Naive thymus-derived CD8-positive, alpha-beta T cell (primary cell): ENCODE measurements at regions not wholly inside any gene's neighbourhood (a gene's known extent, or its start where the extent isn't known, plus 50 kb on each side); places are given as distances from the start of the nearest gene placed in this dataset.

Experiments
- ATAC-seq, 2 donors: fragments of 150-1000 bp; cut with Tn5 transposase in 1 of 2; sonication (Bioruptor Pico), chemical (Tn5 transposase) in 1 of 2; 1 replicate in 1 of 2; 2 replicates in 1 of 2; pipeline ENCODE4 v1.10.0; 2021; ENCODE audit warnings: mild to moderate bottlenecking in 2 of 2, moderate library complexity in 2 of 2
- POLR2A ChIA-PET: fragments of 350-600 bp; sonication (Branson Sonifier 250); formaldehyde crosslinking; loops from one replicate; lab custom pipeline; 2021; ENCODE audit warnings: antibody characterized with exemption; lab: Charles Lee
- DNase-seq, 10 donors: peaks; one replicate each; pipeline versions ENCODE4 v3.0.0 to v3.0.0-alpha.2; 2020 to 2022
- H3K27ac Mint-ChIP-seq, 10 donors: one replicate each; pipeline ENCODE4 v1.8.0; 2020 to 2022; ENCODE audit warnings: mild to moderate bottlenecking in 10 of 10, mixed read lengths in 10 of 10, moderate library complexity in 4 of 10, inconsistent platforms in 1 of 10
- H3K27me3 Mint-ChIP-seq, 5 donors: one replicate each; pipeline ENCODE4 v1.8.0; 2021 to 2022; ENCODE audit warnings: mixed read lengths in 5 of 5
- H3K36me3 Mint-ChIP-seq, 3 donors: one replicate each; pipeline ENCODE4 v1.8.0; 2020 to 2022; ENCODE audit warnings: mixed read lengths in 3 of 3, mild to moderate bottlenecking in 2 of 3, inconsistent platforms in 1 of 3
- H3K4me1 Mint-ChIP-seq, 4 donors: one replicate each; pipeline ENCODE4 v1.8.0; 2021 to 2022; ENCODE audit warnings: mixed read lengths in 4 of 4
- H3K4me3 Mint-ChIP-seq, 10 donors: one replicate each; pipeline ENCODE4 v1.8.0; 2020 to 2022; ENCODE audit warnings: mild to moderate bottlenecking in 10 of 10, mixed read lengths in 10 of 10, moderate library complexity in 6 of 10, inconsistent platforms in 1 of 10
- H3K9me3 Mint-ChIP-seq, 9 donors: one replicate each; pipeline ENCODE4 v1.8.0; 2020 to 2022; ENCODE audit warnings: mixed read lengths in 9 of 9, mild to moderate bottlenecking in 3 of 9, inconsistent platforms in 1 of 9, moderate library complexity in 1 of 9

DNA sequence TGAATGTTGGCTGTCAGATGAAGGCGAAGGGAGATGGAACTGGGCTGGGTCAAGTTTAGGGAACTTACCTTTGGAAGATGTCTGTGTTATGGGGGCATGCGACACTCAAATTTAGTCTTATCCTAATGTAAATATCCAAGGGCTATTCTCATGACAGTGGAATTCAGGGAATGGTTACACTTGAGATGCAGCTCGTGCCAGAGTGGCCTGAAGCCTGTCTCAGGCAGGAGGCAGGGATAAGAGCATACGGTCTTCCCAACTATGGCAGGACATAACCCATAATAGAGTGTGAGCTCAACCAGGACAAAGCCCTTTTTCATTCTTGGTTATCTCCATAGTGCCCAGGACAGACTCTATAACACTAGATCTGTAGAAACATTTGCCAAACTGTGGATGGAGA lies 393.3 kb upstream of the CDH11 start:
- POLR2A ChIA-PET = no interaction called here
- H3K27ac Mint-ChIP-seq = no peak overlapping the region
- no peak for DNase-seq
- no peaks in the 10 kb centered on the region for H3K36me3 Mint-ChIP-seq
- no peak for ATAC-seq
- H3K4me1 Mint-ChIP-seq = no peaks in the 10 kb centered on the region
- H3K27me3 Mint-ChIP-seq = no peaks in the 10 kb centered on the region
- peaks cover 0 to 20% (median 2%) of the 10 kb centered on the region in 9 donors for H3K9me3 Mint-ChIP-seq
- no peak overlapping the region for H3K4me3 Mint-ChIP-seq

DNA sequence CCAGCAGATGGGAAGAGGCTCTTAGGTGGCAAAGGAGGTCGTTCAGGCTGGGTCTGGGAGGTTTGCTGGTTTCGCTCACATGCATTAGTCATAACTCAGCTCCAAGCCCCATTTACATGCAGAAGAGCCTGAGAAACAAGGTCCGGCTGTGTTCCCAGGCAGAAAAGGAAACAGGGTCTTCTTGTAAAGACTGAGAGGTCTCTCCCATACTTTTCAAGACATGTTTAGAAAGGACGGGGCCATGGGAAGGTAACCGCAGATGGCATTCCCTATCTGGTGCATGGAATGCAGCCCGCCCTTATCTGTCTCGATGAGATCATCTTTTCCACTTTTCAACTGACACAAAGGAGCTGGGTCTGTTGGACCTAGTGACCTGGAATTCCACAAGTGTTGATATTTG lies 389.0 kb upstream of the CDH11 start:
- Mint-ChIP-seq H3K9me3 (peaks cover 0 to 26% (median 6%) of the 10 kb centered on the region in 9 donors), H3K4me3 (no peak overlapping the region), H3K4me1 (no peaks in the 10 kb centered on the region), H3K27ac (no peak overlapping the region), H3K27me3 (peaks cover 0 to 4% (median 0%) of the 10 kb centered on the region in 5 donors), H3K36me3 (peaks cover 0 to 5% (median 0%) of the 10 kb centered on the region in 3 donors)
- ATAC-seq (no peak), DNase-seq (no peak)
- POLR2A ChIA-PET = no interaction called here

DNA sequence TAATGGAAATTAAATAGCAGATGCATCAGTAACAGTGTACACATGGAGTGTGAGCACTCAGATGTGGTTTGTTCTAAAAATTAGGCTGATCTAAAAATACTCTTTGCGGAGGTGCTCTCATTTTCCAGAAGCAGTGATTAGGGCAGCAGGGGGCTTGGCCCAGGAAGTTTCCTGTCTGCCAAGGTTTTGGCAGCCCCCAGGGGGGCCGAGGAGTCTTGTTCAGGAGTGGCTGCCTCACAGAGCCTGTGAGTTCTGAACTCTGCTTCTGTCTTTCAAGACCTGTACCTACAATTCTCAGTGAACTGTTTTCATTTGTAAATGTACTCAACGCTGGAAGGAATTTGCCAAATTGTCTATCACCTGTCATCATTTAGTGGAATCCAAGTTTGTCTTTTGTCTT lies 388.4 kb upstream of the CDH11 start:
- no peak overlapping the region for H3K27ac Mint-ChIP-seq
- peaks cover 0 to 4% (median 0%) of the 10 kb centered on the region in 5 donors for H3K27me3 Mint-ChIP-seq
- POLR2A ChIA-PET = no interaction called here
- no peak overlapping the region for H3K4me3 Mint-ChIP-seq
- H3K9me3 Mint-ChIP-seq = peaks cover 0 to 23% (median 6%) of the 10 kb centered on the region in 9 donors
- H3K4me1 Mint-ChIP-seq = no peaks in the 10 kb centered on the region
- no peak for ATAC-seq
- no peak for DNase-seq
- peaks cover 0 to 5% (median 0%) of the 10 kb centered on the region in 3 donors for H3K36me3 Mint-ChIP-seq

DNA sequence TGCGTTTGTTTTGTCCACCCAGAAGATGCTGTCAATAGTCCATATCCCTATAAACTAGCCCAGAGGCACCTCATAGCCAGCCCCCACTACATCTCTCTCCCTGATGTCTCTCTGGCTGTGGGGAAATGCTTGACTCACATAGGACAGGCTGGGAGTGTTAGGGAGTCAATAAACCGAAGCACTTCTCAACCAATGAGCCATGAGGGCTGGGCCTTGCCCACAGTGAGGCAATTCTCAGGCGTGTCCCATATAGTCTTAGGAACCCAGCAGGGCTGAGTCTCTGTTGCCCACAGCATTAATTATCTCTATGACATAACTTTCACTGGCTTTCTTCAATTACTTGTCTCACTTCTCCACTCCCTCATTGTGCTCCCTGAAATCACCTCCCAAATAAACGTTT lies 387.3 kb upstream of the CDH11 start:
- ATAC-seq = no peak
- H3K9me3 Mint-ChIP-seq = peaks cover 0 to 18% (median 5%) of the 10 kb centered on the region in 9 donors
- peaks cover 0 to 5% (median 0%) of the 10 kb centered on the region in 3 donors for H3K36me3 Mint-ChIP-seq
- H3K4me1 Mint-ChIP-seq = no peaks in the 10 kb centered on the region
- peaks cover 0 to 4% (median 0%) of the 10 kb centered on the region in 5 donors for H3K27me3 Mint-ChIP-seq
- DNase-seq = no peak
- H3K27ac Mint-ChIP-seq = no peak overlapping the region
- H3K4me3 Mint-ChIP-seq = no peak overlapping the region
- POLR2A ChIA-PET = no interaction called here

DNA sequence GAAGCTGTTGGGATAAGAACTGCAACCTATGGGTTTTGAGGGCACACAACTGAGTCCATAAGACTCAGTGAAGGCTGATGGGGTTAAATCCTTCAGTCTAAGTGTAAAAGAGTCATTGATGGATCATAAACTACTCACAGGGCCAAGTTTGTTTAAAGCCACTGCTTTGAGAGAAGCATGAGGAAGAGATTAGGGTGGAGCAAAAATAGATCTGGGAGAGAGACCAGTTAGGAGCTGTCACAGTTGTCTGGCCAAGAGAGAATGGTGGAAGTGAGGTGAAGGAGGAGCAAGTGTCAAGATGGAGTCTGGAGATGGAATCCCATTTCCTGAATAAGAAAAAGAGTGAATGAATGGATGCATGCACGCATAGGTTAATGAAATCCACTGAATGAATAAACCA lies 379.1 kb upstream of the CDH11 start:
- Mint-ChIP-seq H3K36me3 (peaks cover 0 to 7% (median 0%) of the 10 kb centered on the region in 3 donors), H3K27me3 (no peaks in the 10 kb centered on the region), H3K27ac (no peak overlapping the region), H3K9me3 (peaks cover 0 to 14% (median 5%) of the 10 kb centered on the region in 9 donors), H3K4me3 (no peak overlapping the region), H3K4me1 (no peaks in the 10 kb centered on the region)
- POLR2A ChIA-PET = no interaction called here
- DNase-seq = no peak
- ATAC-seq = no peak

DNA sequence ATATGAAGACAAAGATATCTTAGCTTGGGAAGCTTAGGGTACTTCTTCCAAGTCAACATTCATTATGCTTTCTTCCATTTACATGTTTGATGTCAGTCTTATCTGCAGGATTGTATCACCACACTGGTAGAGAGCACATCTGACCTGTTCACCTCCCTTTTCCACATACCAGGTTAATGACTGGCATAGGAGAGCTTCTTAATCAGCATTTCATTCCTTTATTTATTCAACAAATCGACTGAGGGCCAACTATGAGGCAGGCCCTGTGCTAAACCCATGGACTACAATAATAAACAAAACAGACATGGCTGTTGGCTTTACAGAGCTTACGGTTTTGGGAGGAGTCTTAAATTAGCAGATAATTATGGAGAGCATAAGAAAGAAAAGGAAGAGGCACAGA lies 378.1 kb upstream of the CDH11 start:
- ATAC-seq (no peak), DNase-seq (no peak)
- H3K27me3 Mint-ChIP-seq = no peaks in the 10 kb centered on the region
- POLR2A ChIA-PET = no interaction called here
- peaks cover 0 to 7% (median 0%) of the 10 kb centered on the region in 3 donors for H3K36me3 Mint-ChIP-seq
- no peak overlapping the region for H3K4me3 Mint-ChIP-seq
- no peak overlapping the region for H3K27ac Mint-ChIP-seq
- no peaks in the 10 kb centered on the region for H3K4me1 Mint-ChIP-seq
- H3K9me3 Mint-ChIP-seq = peaks cover 0 to 14% (median 5%) of the 10 kb centered on the region in 9 donors

DNA sequence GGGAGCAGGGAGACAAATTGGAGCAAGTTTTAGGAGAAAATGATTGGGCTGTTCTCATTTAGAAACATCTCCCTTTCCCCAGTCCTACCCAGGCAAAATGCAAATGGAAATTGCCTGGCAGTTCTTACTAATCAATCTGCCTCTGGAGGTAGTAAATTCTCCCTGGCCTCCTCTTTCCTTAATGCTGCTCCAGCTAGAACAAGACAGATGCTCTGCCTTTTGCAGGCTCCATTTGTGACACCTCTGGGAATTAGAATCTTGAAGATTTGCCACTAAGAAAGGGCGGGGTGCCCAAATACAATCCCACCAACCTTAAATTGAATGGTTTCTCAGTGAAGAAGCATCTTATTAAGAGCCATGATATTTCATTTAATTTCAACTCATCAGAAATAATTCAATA lies 377.7 kb upstream of the CDH11 start:
- H3K9me3 Mint-ChIP-seq = peaks cover 0 to 14% (median 5%) of the 10 kb centered on the region in 9 donors
- no peak overlapping the region for H3K27ac Mint-ChIP-seq
- no peak for DNase-seq
- peaks cover 0 to 7% (median 0%) of the 10 kb centered on the region in 3 donors for H3K36me3 Mint-ChIP-seq
- ATAC-seq = no peak
- H3K4me1 Mint-ChIP-seq = no peaks in the 10 kb centered on the region
- POLR2A ChIA-PET = no interaction called here
- H3K4me3 Mint-ChIP-seq = no peak overlapping the region
- H3K27me3 Mint-ChIP-seq = no peaks in the 10 kb centered on the region

DNA sequence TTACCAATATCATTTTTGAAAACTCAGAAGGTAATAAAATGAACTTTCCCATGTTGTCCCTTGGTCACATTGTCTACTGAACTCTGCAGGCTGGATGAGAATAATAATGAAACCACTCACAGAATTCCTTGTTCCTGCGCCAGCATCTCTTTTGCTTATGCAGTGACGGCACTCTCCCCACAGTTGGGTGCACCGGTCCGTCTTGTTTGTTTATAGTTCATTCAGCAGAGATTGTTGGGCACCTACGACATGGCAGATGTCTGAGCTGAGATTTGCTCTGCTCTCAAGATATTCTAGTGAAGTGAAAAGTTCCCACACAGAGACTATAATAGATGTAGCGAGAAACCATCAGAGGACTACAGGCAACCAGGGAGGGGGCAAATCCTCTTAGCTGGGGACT lies 375.7 kb upstream of the CDH11 start:
- POLR2A ChIA-PET = no interaction called here
- H3K27ac Mint-ChIP-seq = no peak overlapping the region
- H3K4me3 Mint-ChIP-seq = no peak overlapping the region
- no peaks in the 10 kb centered on the region for H3K27me3 Mint-ChIP-seq
- ATAC-seq (no peak), DNase-seq (no peak)
- H3K36me3 Mint-ChIP-seq = peaks cover 0 to 4% (median 0%) of the 10 kb centered on the region in 3 donors
- peaks cover 0 to 10% (median 7%) of the 10 kb centered on the region in 9 donors for H3K9me3 Mint-ChIP-seq
- H3K4me1 Mint-ChIP-seq = no peaks in the 10 kb centered on the region

DNA sequence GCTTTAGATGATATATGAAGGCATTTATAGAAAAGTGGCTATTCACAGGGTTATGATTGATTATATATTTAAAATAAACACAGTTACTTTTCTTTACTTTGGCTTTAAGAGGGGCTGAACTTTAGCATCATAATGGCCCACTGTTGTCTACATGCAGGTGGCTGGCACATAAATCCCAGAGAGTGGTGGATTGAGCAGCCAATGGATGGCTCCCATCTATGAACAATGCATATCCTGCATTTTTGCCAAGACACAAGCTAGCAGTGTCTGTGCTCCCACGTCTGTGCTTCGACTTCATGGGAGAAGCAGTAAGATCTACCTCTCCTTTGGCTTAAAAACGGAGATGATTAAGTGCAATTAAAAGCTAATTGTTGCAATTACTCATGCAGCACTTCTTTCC lies 373.2 kb upstream of the CDH11 start:
- H3K9me3 Mint-ChIP-seq = peaks cover 0 to 18% (median 0%) of the 10 kb centered on the region in 9 donors

DNA sequence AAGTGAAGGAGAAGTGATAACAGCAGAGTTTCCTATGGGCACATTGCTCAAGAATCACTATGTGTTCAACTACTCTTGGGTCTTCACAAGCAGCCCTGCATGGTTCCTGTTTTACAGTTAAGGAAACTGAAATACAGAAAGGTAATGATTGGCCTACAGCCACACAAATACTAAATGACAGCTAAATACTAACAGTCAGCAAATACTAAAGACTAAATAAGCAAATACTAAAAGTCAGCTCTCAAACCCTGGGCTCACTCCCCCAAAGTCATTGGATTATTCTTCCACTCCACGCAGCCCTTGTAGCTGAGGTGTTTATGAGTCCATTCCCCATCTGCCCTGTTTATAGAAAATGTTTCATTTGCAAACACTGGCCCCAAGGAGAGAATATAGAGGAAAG lies 372.7 kb upstream of the CDH11 start:
- DNase-seq = no peak
- no peaks in the 10 kb centered on the region for H3K4me1 Mint-ChIP-seq
- peaks cover 0 to 18% (median 0%) of the 10 kb centered on the region in 9 donors for H3K9me3 Mint-ChIP-seq
- ATAC-seq = no peak
- H3K27ac Mint-ChIP-seq = no peak overlapping the region
- H3K4me3 Mint-ChIP-seq = no peak overlapping the region
- H3K27me3 Mint-ChIP-seq = peaks cover 0 to 3% (median 0%) of the 10 kb centered on the region in 5 donors
- H3K36me3 Mint-ChIP-seq = no peaks in the 10 kb centered on the region
- POLR2A ChIA-PET = no interaction called here

More for the DNA sequence above, 373.2 kb upstream of the CDH11 start:
- ATAC-seq = no peak
- POLR2A ChIA-PET = no interaction called here
- DNase-seq = no peak
- Mint-ChIP-seq H3K4me3 (no peak overlapping the region), H3K36me3 (no peaks in the 10 kb centered on the region), H3K4me1 (no peaks in the 10 kb centered on the region), H3K27ac (no peak overlapping the region), H3K27me3 (peaks cover 0 to 3% (median 0%) of the 10 kb centered on the region in 5 donors)

DNA sequence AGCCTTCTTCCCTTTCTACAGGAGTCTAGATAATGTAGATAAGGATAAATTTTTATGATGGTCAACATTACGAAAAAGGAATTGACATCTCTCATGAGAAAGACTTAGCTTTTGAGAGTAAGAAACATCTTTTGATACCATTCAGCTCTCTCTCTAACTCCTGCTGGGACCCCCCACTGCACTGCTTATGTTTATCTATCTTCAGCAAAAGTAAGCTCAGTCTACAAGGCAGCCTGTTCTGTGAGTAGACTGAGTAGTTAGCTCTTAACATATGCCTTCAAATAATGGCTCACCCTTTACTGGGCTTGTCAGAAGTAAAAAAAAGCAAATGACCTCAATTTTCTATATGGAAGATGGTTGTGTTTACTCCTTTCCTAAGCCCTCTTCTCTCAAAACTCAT lies 372.2 kb upstream of the CDH11 start:
- peaks cover 0 to 18% (median 0%) of the 10 kb centered on the region in 9 donors for H3K9me3 Mint-ChIP-seq
- ATAC-seq (no peak), DNase-seq (no peak)
- H3K36me3 Mint-ChIP-seq = no peaks in the 10 kb centered on the region
- no peak overlapping the region for H3K4me3 Mint-ChIP-seq
- no peaks in the 10 kb centered on the region for H3K4me1 Mint-ChIP-seq
- POLR2A ChIA-PET = no interaction called here
- no peak overlapping the region for H3K27ac Mint-ChIP-seq
- peaks cover 0 to 3% (median 0%) of the 10 kb centered on the region in 5 donors for H3K27me3 Mint-ChIP-seq

DNA sequence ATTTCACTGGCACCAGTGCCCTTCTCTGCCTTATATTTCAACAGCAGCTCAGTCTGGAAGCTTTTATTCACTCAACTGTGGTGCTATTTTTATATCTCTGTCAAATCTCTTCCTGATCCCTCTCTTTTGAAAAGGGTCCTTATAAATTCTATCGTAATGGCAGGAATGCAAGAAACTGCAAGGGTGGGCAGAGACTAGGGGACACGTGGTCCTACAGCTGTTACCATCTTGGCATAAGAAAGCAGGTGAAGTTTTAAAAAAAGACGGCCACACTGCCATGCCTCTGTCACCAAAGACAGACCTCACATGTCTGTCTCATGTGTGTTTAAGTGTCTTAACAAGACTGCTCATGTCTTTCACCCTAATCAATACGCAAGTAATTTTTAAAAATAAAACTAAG lies 368.4 kb upstream of the CDH11 start:
- ATAC-seq (no peak), DNase-seq (no peak)
- H3K4me3 Mint-ChIP-seq = no peak overlapping the region
- POLR2A ChIA-PET = no interaction called here
- peaks cover 0 to 3% (median 0%) of the 10 kb centered on the region in 5 donors for H3K27me3 Mint-ChIP-seq
- H3K36me3 Mint-ChIP-seq = no peaks in the 10 kb centered on the region
- no peak overlapping the region for H3K27ac Mint-ChIP-seq
- H3K4me1 Mint-ChIP-seq = no peaks in the 10 kb centered on the region
- H3K9me3 Mint-ChIP-seq = peaks cover 0 to 18% (median 4%) of the 10 kb centered on the region in 9 donors

DNA sequence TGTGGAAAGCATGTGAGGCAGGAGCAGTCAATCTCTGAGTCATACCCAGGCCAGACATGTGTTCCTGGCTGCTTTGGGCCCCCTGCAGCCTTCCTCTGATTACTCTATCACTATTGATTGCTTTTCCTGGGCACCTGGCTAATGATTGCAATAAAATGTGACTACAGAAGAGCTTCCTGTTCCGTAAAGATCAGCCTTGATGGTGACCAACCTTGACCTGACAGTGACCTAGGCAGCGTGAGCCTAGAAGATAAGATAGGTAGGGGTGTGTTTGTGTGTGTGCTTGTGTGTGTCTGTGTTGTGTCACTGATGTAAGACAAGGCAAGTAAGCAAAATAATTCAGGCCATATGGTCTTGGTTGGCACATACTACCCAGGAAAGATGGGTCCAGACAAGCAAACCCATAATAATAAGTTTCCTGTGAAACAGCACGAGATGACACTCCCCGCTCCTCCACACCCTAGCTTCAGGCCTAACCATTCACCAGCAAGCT lies 367.7 kb upstream of the CDH11 start:
- ATAC-seq (no peak), DNase-seq (no peak)
- Mint-ChIP-seq H3K27ac (no peak overlapping the region), H3K27me3 (peaks cover 0 to 3% (median 0%) of the 10 kb centered on the region in 5 donors), H3K9me3 (peaks cover 0 to 25% (median 4%) of the 10 kb centered on the region in 9 donors), H3K36me3 (no peaks in the 10 kb centered on the region), H3K4me3 (no peak overlapping the region), H3K4me1 (no peaks in the 10 kb centered on the region)
- POLR2A ChIA-PET = no interaction called here

DNA sequence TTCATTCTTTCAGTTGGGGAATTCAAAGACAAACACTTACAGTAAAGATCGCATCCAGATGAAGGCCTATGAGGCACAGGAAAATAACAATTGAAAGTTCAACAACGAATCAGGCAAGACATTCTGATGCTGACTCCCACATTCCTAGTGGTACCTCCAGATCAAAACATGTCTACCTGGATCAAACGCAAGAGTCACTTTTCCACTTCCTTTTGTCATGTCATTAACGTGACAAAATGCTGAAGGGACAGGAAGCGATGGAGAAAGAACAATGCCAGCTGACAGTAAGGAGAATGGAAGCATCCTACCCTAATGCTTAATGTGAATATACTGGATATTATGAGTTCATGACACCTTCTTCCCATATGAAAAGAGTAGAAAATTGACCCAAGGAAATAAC lies 365.4 kb upstream of the CDH11 start:
- Mint-ChIP-seq H3K4me3 (no peak overlapping the region), H3K27me3 (peaks cover 0 to 3% (median 0%) of the 10 kb centered on the region in 5 donors), H3K36me3 (no peaks in the 10 kb centered on the region), H3K9me3 (peaks cover 0 to 22% (median 4%) of the 10 kb centered on the region in 9 donors), H3K4me1 (no peaks in the 10 kb centered on the region), H3K27ac (no peak overlapping the region)
- DNase-seq = no peak
- ATAC-seq = no peak
- POLR2A ChIA-PET = no interaction called here
